ENCODE measurements at regions not wholly inside any gene's neighbourhood (a gene's known extent, or its start where the extent isn't known, plus 50 kb on each side); places are given as distances from the start of the nearest gene placed in this dataset.

GRCh38 chr3:104819333-104819732 is 547.4 kb upstream of the ALCAM start:
- ChIA-PET POLR2A (no interaction called here), RAD21 (ENCODE audit: unreplicated experiment) (no interaction called here), CTCF (no interaction called here), SMC1A (ENCODE audit: uncharacterized antibody, unreplicated experiment) (interaction anchor here (0.6 kb wide), 1 partner anchor 269 kb away, joined by 3 read pairs; no protein-coding TSS in a partner anchor)
- no peak for FAIRE-seq
- Histone ChIP-seq H3K4me2 (ENCODE audit: control insufficient read depth, insufficient read depth) (no peak overlapping the region), H3K9me3 (replicated peaks; ENCODE audit: control insufficient read depth, insufficient read depth, low read length) (no peaks in the 10 kb centered on the region), H3K27me3 (replicated peaks in 1 of 2; ENCODE audit: control insufficient read depth in 2 of 2, insufficient read depth in 2 of 2, low read length in 1 of 2) (no peaks in the 10 kb centered on the region), H3K4me3 (no peak overlapping the region), H3K79me2 (ENCODE audit: control insufficient read depth, insufficient read depth, low read length) (no peaks in the 10 kb centered on the region), H3K36me3 (ENCODE audit: control insufficient read depth in 2 of 2, insufficient read depth in 2 of 2, low read length in 1 of 2) (no peaks in the 10 kb centered on the region), H3K4me1 (ENCODE audit: control insufficient read depth, insufficient read depth, low read length) (no peaks in the 10 kb centered on the region), H2AFZ (ENCODE audit: control insufficient read depth, low read depth, low read length) (no peak overlapping the region), H4K20me1 (ENCODE audit: control insufficient read depth, insufficient read depth) (no peaks in the 10 kb centered on the region), H3K9ac (ENCODE audit: control insufficient read depth, insufficient read depth, low read length) (no peak overlapping the region), H3K27ac (ENCODE audit: control insufficient read depth, insufficient read depth) (no peak overlapping the region)
- WGBS (ENCODE audit: insufficient coverage, insufficient replicate concordance, low lambda C conversion rate, missing lambda C conversion rate), result 28% methylated on average over 2 of the region's 2 CpGs
- intact Hi-C loops (cut with micrococcal nuclease; ENCODE audit: unreplicated experiment), result no loop called here
- no peak for DNase-seq (ENCODE audit: low read depth, low spot score)
- no peak for ATAC-seq
- in situ Hi-C loops (cut with MboI), result no loop called here
- BruUV-seq (replicated peaks), result no TSS peak
- TF ChIP-seq TCF3 (IDR thresholded peaks at IDR 0.05; ENCODE audit: borderline replicate concordance, insufficient read depth, low read depth, low read length), result no peak
- TF ChIP-seq RELA (IDR thresholded peaks at IDR 0.05; ENCODE audit: borderline replicate concordance, partially characterized antibody), result no peak
- no peak for TF ChIP-seq BCLAF1 (IDR thresholded peaks at IDR 0.05)
- TF ChIP-seq BMI1 (IDR thresholded peaks at IDR 0.05; ENCODE audit: borderline replicate concordance), result no peak
- no peak for TF ChIP-seq ATF7 (IDR thresholded peaks at IDR 0.05; ENCODE audit: low read depth)
- TF ChIP-seq HDAC6 (IDR thresholded peaks at IDR 0.05; ENCODE audit: unreplicated experiment), result no peak
- TF ChIP-seq RBBP5 (conservative IDR thresholded peaks at IDR 0.05), result no peak
- TF ChIP-seq ZNF622 (IDR thresholded peaks at IDR 0.05), result no peak
- TF ChIP-seq, protein P1, sequence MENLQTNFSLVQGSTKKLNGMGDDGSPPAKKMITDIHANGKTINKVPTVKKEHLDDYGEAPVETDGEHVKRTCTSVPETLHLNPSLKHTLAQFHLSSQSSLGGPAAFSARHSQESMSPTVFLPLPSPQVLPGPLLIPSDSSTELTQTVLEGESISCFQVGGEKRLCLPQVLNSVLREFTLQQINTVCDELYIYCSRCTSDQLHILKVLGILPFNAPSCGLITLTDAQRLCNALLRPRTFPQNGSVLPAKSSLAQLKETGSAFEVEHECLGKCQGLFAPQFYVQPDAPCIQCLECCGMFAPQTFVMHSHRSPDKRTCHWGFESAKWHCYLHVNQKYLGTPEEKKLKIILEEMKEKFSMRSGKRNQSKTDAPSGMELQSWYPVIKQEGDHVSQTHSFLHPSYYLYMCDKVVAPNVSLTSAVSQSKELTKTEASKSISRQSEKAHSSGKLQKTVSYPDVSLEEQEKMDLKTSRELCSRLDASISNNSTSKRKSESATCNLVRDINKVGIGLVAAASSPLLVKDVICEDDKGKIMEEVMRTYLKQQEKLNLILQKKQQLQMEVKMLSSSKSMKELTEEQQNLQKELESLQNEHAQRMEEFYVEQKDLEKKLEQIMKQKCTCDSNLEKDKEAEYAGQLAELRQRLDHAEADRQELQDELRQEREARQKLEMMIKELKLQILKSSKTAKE (IDR thresholded peaks at IDR 0.05; ENCODE audit: low read depth, poor library complexity, severe bottlenecking), result no peak
- TF ChIP-seq, protein P2, sequence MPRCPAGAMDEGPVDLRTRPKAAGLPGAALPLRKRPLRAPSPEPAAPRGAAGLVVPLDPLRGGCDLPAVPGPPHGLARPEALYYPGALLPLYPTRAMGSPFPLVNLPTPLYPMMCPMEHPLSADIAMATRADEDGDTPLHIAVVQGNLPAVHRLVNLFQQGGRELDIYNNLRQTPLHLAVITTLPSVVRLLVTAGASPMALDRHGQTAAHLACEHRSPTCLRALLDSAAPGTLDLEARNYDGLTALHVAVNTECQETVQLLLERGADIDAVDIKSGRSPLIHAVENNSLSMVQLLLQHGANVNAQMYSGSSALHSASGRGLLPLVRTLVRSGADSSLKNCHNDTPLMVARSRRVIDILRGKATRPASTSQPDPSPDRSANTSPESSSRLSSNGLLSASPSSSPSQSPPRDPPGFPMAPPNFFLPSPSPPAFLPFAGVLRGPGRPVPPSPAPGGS (IDR thresholded peaks at IDR 0.05; ENCODE audit: borderline replicate concordance, insufficient read depth, low read depth, low read length, poor library complexity, severe bottlenecking), result no peak
- TF ChIP-seq, protein P3, sequence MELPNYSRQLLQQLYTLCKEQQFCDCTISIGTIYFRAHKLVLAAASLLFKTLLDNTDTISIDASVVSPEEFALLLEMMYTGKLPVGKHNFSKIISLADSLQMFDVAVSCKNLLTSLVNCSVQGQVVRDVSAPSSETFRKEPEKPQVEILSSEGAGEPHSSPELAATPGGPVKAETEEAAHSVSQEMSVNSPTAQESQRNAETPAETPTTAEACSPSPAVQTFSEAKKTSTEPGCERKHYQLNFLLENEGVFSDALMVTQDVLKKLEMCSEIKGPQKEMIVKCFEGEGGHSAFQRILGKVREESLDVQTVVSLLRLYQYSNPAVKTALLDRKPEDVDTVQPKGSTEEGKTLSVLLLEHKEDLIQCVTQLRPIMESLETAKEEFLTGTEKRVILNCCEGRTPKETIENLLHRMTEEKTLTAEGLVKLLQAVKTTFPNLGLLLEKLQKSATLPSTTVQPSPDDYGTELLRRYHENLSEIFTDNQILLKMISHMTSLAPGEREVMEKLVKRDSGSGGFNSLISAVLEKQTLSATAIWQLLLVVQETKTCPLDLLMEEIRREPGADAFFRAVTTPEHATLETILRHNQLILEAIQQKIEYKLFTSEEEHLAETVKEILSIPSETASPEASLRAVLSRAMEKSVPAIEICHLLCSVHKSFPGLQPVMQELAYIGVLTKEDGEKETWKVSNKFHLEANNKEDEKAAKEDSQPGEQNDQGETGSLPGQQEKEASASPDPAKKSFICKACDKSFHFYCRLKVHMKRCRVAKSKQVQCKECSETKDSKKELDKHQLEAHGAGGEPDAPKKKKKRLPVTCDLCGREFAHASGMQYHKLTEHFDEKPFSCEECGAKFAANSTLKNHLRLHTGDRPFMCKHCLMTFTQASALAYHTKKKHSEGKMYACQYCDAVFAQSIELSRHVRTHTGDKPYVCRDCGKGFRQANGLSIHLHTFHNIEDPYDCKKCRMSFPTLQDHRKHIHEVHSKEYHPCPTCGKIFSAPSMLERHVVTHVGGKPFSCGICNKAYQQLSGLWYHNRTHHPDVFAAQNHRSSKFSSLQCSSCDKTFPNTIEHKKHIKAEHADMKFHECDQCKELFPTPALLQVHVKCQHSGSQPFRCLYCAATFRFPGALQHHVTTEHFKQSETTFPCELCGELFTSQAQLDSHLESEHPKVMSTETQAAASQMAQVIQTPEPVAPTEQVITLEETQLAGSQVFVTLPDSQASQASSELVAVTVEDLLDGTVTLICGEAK (IDR thresholded peaks at IDR 0.05; ENCODE audit: borderline replicate concordance), result no peak
- TF ChIP-seq KLF5 (IDR thresholded peaks at IDR 0.05; ENCODE audit: partially characterized antibody), result no peak
- TF ChIP-seq ESRRA (IDR thresholded peaks at IDR 0.05; ENCODE audit: low read length), result no peak
- TF ChIP-seq POLR2A (IDR thresholded peaks at IDR 0.05; ENCODE audit: low read depth, low read length), result no peak
- TF ChIP-seq ASH2L (IDR thresholded peaks at IDR 0.05; ENCODE audit: borderline replicate concordance, low read depth), result no peak
